ENCODE measurements at regions not wholly inside any gene's neighbourhood (a gene's known extent, or its start where the extent isn't known, plus 50 kb on each side); places are given as distances from the start of the nearest gene placed in this dataset.

GRCh38 chr5:30239331-30240022 lies 954.0 kb upstream of the CDH6 start:
- no peaks in the 10 kb centered on the region for H3K9me3 ChIP-seq
- no peak overlapping the region for H3K4me3 ChIP-seq
- TF ChIP-seq POLR2A (IDR thresholded peaks at IDR 0.05) (no peak), EP300 (IDR thresholded peaks at IDR 0.05; ENCODE audit: low read depth) (no peak), POLR2AphosphoS5 (IDR thresholded peaks at IDR 0.05) (no peak)
- TF ChIP-seq, protein P1, sequence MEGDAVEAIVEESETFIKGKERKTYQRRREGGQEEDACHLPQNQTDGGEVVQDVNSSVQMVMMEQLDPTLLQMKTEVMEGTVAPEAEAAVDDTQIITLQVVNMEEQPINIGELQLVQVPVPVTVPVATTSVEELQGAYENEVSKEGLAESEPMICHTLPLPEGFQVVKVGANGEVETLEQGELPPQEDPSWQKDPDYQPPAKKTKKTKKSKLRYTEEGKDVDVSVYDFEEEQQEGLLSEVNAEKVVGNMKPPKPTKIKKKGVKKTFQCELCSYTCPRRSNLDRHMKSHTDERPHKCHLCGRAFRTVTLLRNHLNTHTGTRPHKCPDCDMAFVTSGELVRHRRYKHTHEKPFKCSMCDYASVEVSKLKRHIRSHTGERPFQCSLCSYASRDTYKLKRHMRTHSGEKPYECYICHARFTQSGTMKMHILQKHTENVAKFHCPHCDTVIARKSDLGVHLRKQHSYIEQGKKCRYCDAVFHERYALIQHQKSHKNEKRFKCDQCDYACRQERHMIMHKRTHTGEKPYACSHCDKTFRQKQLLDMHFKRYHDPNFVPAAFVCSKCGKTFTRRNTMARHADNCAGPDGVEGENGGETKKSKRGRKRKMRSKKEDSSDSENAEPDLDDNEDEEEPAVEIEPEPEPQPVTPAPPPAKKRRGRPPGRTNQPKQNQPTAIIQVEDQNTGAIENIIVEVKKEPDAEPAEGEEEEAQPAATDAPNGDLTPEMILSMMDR (IDR thresholded peaks at IDR 0.05) = no peak
- intact Hi-C loops (cut with DNase I; ENCODE audit: low total_unique reads) = no loop called here
- no peaks in the 10 kb centered on the region for H3K36me3 ChIP-seq
- no peaks in the 10 kb centered on the region for H3K27me3 ChIP-seq
- no peak overlapping the region for H3K27ac ChIP-seq
- H3K4me1 ChIP-seq = no peaks in the 10 kb centered on the region
- in situ Hi-C loops (cut with MboI; ENCODE audit: low pct_ligation_motif_present in 1 of 4, low pct_unique_long_range_greater_than_20kb in 1 of 4, low sequenced_read_pairs in 3 of 4) = no loop called here
- 42 to 60% methylated on average over 3 to 7 of the region's 7 CpGs for WGBS, 2 donors (ENCODE audit: low coverage in 1 of 2)
- DNase-seq = no peak

DNA sequence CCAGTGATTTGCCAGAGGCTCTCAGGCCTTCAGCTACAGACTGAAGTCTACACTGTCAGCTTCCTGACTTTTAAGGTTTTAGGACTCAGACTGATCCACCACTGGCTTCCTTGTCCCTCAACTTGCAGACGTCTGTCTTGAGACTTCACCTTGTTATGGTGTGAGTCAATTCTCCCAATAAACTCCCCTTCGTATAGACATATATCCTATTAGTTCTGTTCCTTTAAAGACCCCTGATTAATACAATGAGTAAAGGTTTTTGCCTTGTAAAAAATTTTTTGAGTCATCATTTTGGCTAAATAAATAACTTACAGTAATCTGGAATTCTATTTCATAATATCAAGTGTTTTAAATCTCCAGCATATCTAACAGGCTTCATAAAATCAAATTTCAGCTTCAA lies 956.3 kb upstream of the CDH6 start:
- Histone ChIP-seq H3K27me3 (no peaks in the 10 kb centered on the region), H3K27ac (no peak overlapping the region), H3K4me1 (no peaks in the 10 kb centered on the region), H3K36me3 (no peaks in the 10 kb centered on the region), H3K4me3 (no peak overlapping the region), H3K9me3 (no peaks in the 10 kb centered on the region)
- in situ Hi-C loops (cut with MboI; ENCODE audit: low pct_ligation_motif_present in 1 of 4, low pct_unique_long_range_greater_than_20kb in 1 of 4, low sequenced_read_pairs in 3 of 4) (no loop called here), intact Hi-C loops (cut with DNase I; ENCODE audit: low total_unique reads) (no loop called here)
- 82 to 95% methylated on average over 2 of the region's 2 CpGs for WGBS, 2 donors (ENCODE audit: low coverage in 1 of 2)
- DNase-seq = no peak
- TF ChIP-seq POLR2AphosphoS5 (IDR thresholded peaks at IDR 0.05) = no peak
- TF ChIP-seq, protein P1 (IDR thresholded peaks at IDR 0.05) = no peak
- TF ChIP-seq POLR2A (IDR thresholded peaks at IDR 0.05) = no peak
- no peak for TF ChIP-seq EP300 (IDR thresholded peaks at IDR 0.05; ENCODE audit: low read depth)

DNA sequence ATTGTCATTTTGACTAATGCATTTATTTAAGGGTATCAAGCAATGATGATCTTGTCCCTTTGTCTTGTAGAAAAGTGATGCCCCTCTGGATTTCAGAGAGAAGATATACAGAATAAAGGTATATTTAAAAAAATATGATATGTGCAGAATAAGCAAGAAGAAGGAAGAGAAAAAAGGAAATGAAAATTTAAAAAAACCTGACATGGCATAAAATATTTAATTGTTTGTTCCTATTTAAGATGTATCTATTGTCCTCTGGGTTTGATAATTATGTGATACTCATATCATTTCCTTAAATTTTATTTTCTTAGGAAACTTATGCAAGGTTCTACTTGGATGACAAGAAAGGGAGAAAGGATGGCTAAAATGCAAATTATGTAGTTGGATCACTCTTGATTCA lies 983.7 kb upstream of the CDH6 start:
- no peaks in the 10 kb centered on the region for H3K27me3 ChIP-seq
- no peaks in the 10 kb centered on the region for H3K9me3 ChIP-seq
- H3K4me1 ChIP-seq = no peaks in the 10 kb centered on the region
- no peaks in the 10 kb centered on the region for H3K36me3 ChIP-seq
- intact Hi-C loops (cut with DNase I; ENCODE audit: low total_unique reads) (no loop called here), in situ Hi-C loops (cut with MboI; ENCODE audit: low pct_ligation_motif_present in 1 of 4, low pct_unique_long_range_greater_than_20kb in 1 of 4, low sequenced_read_pairs in 3 of 4) (no loop called here)
- TF ChIP-seq POLR2AphosphoS5 (IDR thresholded peaks at IDR 0.05) = no peak
- no peak for TF ChIP-seq EP300 (IDR thresholded peaks at IDR 0.05; ENCODE audit: low read depth)
- TF ChIP-seq POLR2A (IDR thresholded peaks at IDR 0.05) = no peak
- TF ChIP-seq, protein P1 (IDR thresholded peaks at IDR 0.05) = no peak
- no peak overlapping the region for H3K27ac ChIP-seq
- no peak overlapping the region for H3K4me3 ChIP-seq
- DNase-seq = no peak

GRCh38 chr5:30197662-30198061 lies 995.8 kb upstream of the CDH6 start:
- H3K4me3 ChIP-seq = no peak overlapping the region
- no peaks in the 10 kb centered on the region for H3K27me3 ChIP-seq
- in situ Hi-C loops (cut with MboI; ENCODE audit: low pct_ligation_motif_present in 1 of 4, low pct_unique_long_range_greater_than_20kb in 1 of 4, low sequenced_read_pairs in 3 of 4) (no loop called here), intact Hi-C loops (cut with DNase I; ENCODE audit: low total_unique reads) (no loop called here)
- WGBS, 2 donors (ENCODE audit: low coverage in 1 of 2) = 88 to 100% methylated on average over 2 to 3 of the region's 3 CpGs
- H3K9me3 ChIP-seq = peaks cover 0 to 4% of the 10 kb centered on the region in 2 donors
- TF ChIP-seq, protein P1 (IDR thresholded peaks at IDR 0.05) = no peak
- no peak for TF ChIP-seq POLR2A (IDR thresholded peaks at IDR 0.05)
- TF ChIP-seq EP300 (IDR thresholded peaks at IDR 0.05; ENCODE audit: low read depth) = no peak
- TF ChIP-seq POLR2AphosphoS5 (IDR thresholded peaks at IDR 0.05) = no peak
- H3K4me1 ChIP-seq = no peaks in the 10 kb centered on the region
- no peak for DNase-seq
- H3K36me3 ChIP-seq = no peaks in the 10 kb centered on the region
- no peak overlapping the region for H3K27ac ChIP-seq
